ENCODE measurements at regions not wholly inside any gene's neighbourhood (a gene's known extent, or its start where the extent isn't known, plus 50 kb on each side); places are given as distances from the start of the nearest gene placed in this dataset.

- no peak for DNase-seq (ENCODE audit: extremely low read depth, low read depth, low spot score)
Observed at GRCh38 chr5:4424895-4425294, 715.2 kb upstream of the ADAMTS16 start.

DNA sequence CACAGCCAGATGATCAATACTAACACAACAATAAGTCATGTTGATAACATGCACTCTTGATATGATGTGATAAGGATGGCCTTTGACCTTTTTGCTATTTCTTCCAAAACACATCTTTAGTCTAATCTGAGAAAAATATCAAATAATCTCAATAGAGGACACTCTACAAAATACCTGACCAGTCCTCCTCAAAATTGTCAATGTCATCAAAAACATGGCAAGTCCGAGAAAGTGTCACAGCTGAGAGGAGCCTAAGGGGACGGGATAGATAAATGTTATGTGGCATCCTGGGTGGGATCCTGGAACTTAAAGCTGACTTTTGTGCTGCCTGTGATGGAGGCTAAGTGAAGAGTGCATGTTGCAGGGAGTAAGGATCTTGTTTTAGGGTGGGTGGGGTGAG, 699.6 kb upstream of the ADAMTS16 start:
- DNase-seq (ENCODE audit: extremely low read depth, low read depth, low spot score) = no peak

DNA sequence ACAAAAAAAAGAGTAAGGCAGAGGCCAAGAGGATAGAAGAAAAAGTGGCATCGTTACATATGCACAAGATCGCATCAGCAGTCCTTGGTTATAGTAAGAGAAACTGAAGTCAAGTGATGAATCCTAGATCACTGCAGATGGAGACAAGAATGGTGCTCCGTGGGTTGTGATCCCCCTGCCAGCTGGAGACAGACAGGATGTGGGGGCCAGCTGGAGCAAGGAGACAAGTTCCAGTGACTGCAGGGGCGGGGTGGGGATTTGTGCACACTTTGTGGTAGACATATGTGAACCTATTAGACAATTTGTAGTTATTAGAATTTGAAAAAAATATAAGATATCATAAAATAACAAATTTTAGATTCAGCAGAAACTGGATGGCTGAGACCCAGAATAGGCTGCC, 697.9 kb upstream of the ADAMTS16 start:
- no peak for DNase-seq (ENCODE audit: extremely low read depth, low read depth, low spot score)

DNA sequence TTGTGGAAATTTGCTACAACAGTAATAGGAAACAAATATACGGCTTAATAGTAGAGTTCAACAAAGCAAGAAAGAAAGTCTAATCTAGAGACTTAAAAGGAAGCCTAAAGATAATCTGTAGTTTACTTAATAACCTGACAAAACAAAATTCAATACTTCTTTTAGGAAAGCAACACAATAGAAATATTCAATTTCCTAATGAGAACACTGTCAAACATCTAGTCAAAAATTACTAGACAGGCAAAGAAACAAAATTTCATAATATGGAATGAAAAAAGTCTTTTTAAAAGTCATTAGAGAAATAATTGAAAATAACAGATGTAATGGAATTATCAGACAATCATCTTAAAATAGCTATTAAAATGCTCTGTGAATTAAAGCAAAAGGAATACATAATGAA, 692.5 kb upstream of the ADAMTS16 start:
- DNase-seq (ENCODE audit: extremely low read depth, low read depth, low spot score) = no peak

DNA sequence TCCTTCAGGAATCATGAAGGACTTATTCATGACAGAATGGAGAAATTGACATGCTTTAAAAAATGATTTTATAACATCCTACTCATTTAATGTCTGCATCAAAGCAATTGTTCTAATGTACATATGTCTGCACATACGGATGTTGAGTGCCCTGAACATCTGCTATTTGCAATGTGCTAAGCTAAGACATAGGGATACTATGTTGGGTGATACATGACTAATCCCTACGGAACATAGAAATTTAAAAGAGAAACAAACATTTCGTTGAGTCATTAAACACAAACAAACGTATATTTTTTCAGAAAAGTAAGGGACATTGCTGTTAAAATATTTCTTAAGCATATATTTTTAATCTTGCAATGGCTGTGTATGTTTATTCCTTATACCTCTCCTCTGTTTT, 686.5 kb upstream of the ADAMTS16 start:
- no peak for DNase-seq (ENCODE audit: extremely low read depth, low read depth, low spot score)

- DNase-seq (ENCODE audit: extremely low read depth, low read depth, low spot score) = no peak
Observed at GRCh38 chr5:4479426-4479825, 660.7 kb upstream of the ADAMTS16 start.

- DNase-seq (ENCODE audit: extremely low read depth, low read depth, low spot score) = no peak
Observed at GRCh38 chr5:4480528-4481349, 659.4 kb upstream of the ADAMTS16 start.

- DNase-seq (ENCODE audit: extremely low read depth, low read depth, low spot score) = no peak
Observed at GRCh38 chr5:4487581-4487980, 652.5 kb upstream of the ADAMTS16 start.

- no peak for DNase-seq (ENCODE audit: extremely low read depth, low read depth, low spot score)
Observed at GRCh38 chr5:4511996-4512656, 628.0 kb upstream of the ADAMTS16 start.

DNA sequence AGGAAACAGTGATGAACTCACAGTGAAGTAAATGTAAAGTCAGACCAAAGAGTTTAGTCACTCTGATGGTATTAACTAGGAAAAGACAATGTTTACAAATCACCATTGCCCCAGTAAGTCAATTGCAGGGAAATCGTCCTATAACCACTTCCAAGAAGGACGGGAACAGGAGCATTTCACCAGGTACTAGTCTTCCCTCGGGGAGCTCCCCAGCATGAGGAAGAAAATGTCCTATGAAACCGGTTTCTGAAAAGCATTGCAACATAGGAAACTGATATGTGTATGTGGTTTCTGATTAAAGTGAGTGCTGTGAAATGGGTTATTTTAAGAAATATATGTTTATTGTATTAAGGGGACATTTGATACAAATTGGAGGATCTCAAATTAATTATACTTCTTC, 626.7 kb upstream of the ADAMTS16 start:
- DNase-seq (ENCODE audit: extremely low read depth, low read depth, low spot score) = no peak

- no peak for DNase-seq (ENCODE audit: extremely low read depth, low read depth, low spot score)
Observed at GRCh38 chr5:4514067-4514648, 626.0 kb upstream of the ADAMTS16 start.

DNA sequence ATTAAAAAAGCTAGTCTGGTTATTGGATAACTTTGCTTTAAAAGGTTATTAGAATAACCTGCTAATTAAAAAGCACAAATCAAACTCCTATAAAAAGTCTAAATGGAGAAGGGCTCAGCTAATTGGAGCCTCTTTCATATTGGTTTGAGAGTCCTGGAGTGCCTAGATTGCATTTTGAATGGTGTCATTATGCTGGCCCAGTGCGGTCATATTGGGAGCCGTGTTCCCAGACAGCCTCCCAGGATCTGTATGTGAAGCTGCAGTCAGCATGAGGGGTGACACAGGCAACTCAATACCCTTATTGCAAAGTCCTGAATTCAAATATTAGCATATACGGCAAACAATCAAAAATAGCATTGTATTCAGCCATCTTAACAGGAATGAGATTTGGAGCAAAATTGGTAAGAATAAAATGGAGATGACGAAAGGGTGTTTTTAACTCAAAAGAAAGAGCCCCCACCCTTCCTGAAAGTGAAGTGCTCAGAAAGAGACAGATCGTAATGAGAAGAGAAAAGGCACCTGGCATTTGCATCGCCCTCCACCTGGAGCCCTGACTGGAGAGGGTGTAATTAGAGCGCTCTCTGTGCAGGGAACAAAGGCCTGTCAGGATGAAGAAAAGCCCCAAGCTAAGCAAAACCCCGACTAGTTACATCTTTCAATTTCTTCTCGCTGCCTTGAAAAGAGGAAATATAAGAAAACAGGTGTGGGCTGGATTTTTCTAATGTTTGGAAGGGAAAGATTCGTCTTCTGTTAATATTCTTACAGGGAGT, 621.0 kb upstream of the ADAMTS16 start:
- no peak for DNase-seq (ENCODE audit: extremely low read depth, low read depth, low spot score)

- no peak for DNase-seq (ENCODE audit: extremely low read depth, low read depth, low spot score)
Observed at GRCh38 chr5:4520559-4520958, 619.6 kb upstream of the ADAMTS16 start.

DNA sequence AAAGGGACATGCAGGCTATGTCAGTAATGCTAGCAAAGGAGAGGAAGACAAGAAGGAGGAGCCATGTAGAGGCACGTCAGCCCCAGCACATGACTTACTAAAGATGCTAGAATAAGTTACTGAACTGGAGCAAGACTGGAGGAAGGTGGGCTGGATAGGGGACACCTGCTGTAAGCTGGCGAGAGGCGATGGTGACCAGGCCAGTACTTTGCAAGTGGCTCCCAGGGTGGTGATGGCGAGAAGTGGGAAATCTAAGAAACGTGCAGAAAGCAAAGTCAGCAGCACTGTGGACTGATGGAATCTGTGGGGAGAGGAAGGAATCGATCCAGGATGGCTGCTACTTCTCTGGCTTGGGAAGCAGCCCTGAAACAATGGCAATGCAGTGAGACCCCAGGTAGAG, 617.1 kb upstream of the ADAMTS16 start:
- no peak for DNase-seq (ENCODE audit: extremely low read depth, low read depth, low spot score)

DNA sequence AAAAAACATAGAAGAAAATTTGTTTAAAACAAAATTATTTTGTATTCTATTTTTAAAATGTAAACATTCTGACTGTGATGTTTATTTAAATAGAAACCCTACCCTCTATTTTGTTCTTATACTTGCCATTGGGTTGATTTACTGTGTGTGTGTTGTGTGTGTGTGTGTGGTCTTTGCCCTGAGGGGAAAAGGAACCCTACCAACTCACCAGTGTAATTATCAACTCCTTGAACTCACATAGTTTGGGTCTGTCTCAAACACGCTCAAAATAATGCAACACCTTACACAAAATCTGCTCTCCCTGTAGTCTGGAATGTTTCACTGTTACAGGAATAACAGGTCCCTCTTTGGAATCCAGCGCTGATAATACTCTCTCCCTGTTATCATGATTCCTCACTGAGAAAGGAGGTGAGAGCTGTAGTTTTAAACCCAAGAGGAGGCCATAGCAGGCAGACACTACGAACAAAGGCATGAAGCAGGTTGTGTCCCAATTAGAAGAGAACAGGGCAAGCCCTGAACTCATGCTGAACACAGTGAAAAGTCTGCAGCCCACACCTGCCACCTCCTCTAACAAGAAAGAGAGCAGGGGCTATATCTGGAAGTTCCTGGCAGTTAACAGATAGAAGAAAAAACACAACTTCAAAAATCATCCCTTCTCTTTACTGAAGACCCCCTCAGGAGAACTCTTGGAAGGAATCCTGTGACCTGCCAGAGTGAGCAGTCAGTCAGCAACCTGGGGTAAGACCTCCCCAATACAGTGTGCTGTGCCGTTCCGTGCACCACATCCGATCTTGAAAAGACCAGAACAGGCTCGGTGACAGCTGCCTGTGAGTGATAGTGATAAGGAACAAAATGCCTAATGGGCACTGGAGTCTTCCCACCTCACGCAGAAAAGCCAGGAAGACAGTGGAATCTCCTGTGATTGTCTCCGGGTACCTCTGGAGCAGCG, 608.1 kb upstream of the ADAMTS16 start:
- DNase-seq (ENCODE audit: extremely low read depth, low read depth, low spot score) = no peak

DNA sequence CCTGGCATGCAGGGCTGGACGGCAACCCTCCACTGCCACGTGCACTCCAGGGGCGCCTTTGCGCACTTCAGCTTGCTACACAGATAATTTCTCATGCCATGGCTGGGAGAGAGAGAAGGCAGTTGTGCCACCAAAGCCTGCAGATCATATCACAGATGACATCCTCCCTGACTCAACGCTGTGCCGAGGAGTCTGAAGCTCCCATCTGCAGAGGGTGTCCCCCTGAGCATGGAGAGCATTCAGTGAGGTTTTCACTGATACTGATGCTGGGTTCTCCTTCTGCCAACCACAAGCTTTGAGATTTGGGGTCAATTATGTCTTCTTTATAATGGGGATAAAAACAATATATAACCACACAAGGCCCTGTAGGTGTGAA, 607.4 kb upstream of the ADAMTS16 start:
- no peak for DNase-seq (ENCODE audit: extremely low read depth, low read depth, low spot score)

DNA sequence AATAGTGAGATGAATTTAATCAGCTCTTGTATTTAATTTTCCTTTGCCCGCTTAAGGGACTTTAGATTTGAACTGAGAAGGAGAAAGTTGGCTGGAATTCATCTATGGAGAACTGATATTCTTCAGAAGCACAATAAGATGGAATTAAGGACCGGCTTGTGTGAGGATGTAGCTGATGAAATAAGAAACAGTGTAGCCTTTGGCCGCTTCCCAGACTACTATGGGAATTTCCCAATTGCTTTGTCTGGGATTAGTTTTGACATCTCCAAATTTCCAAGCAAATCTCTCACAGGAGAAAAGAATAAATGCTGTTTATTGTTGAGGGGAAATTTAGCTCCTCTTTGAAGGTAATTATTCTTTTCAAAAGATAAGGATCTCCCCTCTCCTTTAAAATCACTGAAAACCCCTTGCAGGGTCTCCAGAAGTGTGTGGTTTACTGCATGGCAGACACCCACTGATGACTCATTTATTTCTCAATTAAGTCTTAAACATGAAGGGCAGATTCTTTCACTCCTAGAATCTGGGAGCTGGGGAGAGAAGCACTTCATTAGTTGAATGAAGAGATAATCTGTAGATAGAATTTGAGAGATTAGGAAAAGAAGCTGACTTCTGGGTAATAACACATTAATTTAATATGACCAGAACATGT, 606.5 kb upstream of the ADAMTS16 start:
- DNase-seq (ENCODE audit: extremely low read depth, low read depth, low spot score) = no peak

DNA sequence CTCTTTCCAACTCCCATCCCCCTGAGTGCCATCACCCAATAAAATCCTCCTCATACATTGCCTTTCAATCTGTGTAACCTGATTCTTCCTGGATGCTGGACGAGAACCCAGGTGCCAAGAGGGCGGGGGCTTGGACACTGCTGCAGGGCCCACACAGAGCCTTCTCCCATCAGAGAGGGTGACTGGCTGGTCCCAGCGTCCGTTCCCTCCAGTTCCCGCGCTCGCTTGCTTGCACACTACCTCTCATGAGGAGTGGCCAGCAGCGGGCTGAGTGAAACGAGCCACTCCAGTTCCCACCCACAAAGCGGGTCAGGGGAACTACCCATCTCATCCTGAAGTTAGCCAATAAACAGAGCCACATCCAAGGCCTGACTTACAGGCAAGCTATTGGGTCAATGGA, 602.6 kb upstream of the ADAMTS16 start:
- DNase-seq (ENCODE audit: extremely low read depth, low read depth, low spot score) = no peak

GRCh38 chr5:4540375-4541173, 599.6 kb upstream of the ADAMTS16 start:
- no peak for DNase-seq (ENCODE audit: extremely low read depth, low read depth, low spot score)
